OCI-LY3 (cell line): ENCODE measurements at regions not wholly inside any gene's neighbourhood (a gene's known extent, or its start where the extent isn't known, plus 50 kb on each side); places are given as distances from the start of the nearest gene placed in this dataset.

Experiments used
- H2AFZ ChIP-seq: fragments of 200-600, 300-600 bp; shearing (Covaris generic); 2 replicates; pipeline ENCODE4 v1.6.0; 2014; ENCODE audit warnings: antibody characterized with exemption, low read depth, low read length
- H3K27ac ChIP-seq: fragments of 200-600, 300-600 bp; sonication (generic); 2 replicates; pipeline ENCODE4 v1.5.1; 2014; ENCODE audit warnings: mild to moderate bottlenecking, low read length, moderate library complexity, mixed read lengths
- H3K27me3 ChIP-seq: fragments of 200-600, 300-600 bp; sonication (generic); 2 replicates; pipeline ENCODE4 v1.6.1; 2014; ENCODE audit warnings: low read depth, low read length, mixed read lengths
- H3K36me3 ChIP-seq: fragments of 200-600, 300-600 bp; sonication (generic); replicated peaks from 2 replicates; pipeline ENCODE3; 2014; ENCODE audit warnings: low read depth, low read length, mixed read lengths
- H3K4me1 ChIP-seq: fragments of 300-600, 200-600 bp; sonication (generic); 2 replicates; pipeline ENCODE4 v1.6.1; 2014; ENCODE audit warnings: low read length, mixed read lengths
- H3K4me2 ChIP-seq: fragments of 200-600, 300-600 bp; sonication (generic); 2 replicates; pipeline ENCODE4 v1.6.1; 2014; ENCODE audit warnings: low read length, mixed read lengths
- H3K4me3 ChIP-seq: fragments of 300-600, 200-600 bp; sonication (generic); 2 replicates; pipeline ENCODE4 v1.5.1; 2014; ENCODE audit warnings: antibody characterized with exemption, mild to moderate bottlenecking, low read length, moderate library complexity
- H3K79me2 ChIP-seq: fragments of 300-600, 200-600 bp; shearing (Covaris generic); 2 replicates; pipeline ENCODE4 v1.6.1; 2014; ENCODE audit warnings: mild to moderate bottlenecking, low read length, mixed read lengths
- H3K9ac ChIP-seq: fragments of 300-600, 200-600 bp; shearing (Covaris generic); 2 replicates; pipeline ENCODE4 v1.6.0; 2014; ENCODE audit warnings: mild to moderate bottlenecking, low read length, moderate library complexity
- H3K9me3 ChIP-seq: fragments of 200-600, 300-600 bp; shearing (Covaris generic); 2 replicates; pipeline ENCODE4 v1.6.1; 2014; ENCODE audit warnings: low read length, mixed read lengths; ENCODE audit not compliant: insufficient read depth
- H4K20me1 ChIP-seq: fragments of 200-600, 300-600 bp; sonication (generic); 2 replicates; pipeline ENCODE4 v1.6.1; 2016; ENCODE audit warnings: low read length, mixed read lengths; ENCODE audit not compliant: insufficient read depth
- CTCF ChIP-seq: fragments of 200-600, 300-600 bp; sonication (generic); IDR thresholded peaks from 2 replicates; pipeline ENCODE4 v1.5.1; 2014; ENCODE audit warnings: antibody characterized with exemption, low read length, low read depth
- EZH2phosphoT487 ChIP-seq: fragments of 200-600 bp; shearing (Covaris generic); IDR thresholded peaks from 2 replicates; pipeline ENCODE4 v1.6.1; 2018; ENCODE audit warnings: antibody characterized with exemption, mixed run types, low read depth

GRCh38 chr18:39424261-39424660 lies 1858.7 kb upstream of the CELF4 start:
- H3K4me1 ChIP-seq, result peaks cover 6% of the 10 kb centered on the region
- no peak overlapping the region for H3K4me2 ChIP-seq
- H2AFZ ChIP-seq, result peak overlapping the region; percentile 45; the same call in 1 of the 2 replicates
- no peaks in the 10 kb centered on the region for H4K20me1 ChIP-seq
- H3K27ac ChIP-seq, result no peak overlapping the region
- TF ChIP-seq CTCF, result no peak
- no peak for TF ChIP-seq EZH2phosphoT487
- H3K9me3 ChIP-seq, result peaks cover 3% of the 10 kb centered on the region; the same call in 1 of the 2 replicates
- H3K79me2 ChIP-seq, result no peaks in the 10 kb centered on the region
- no peak overlapping the region for H3K4me3 ChIP-seq
- H3K27me3 ChIP-seq, result no peaks in the 10 kb centered on the region
- H3K9ac ChIP-seq, result no peak overlapping the region
- H3K36me3 ChIP-seq, result no peaks in the 10 kb centered on the region

GRCh38 chr18:39421276-39421675 lies 1855.7 kb upstream of the CELF4 start:
- Histone ChIP-seq H4K20me1 (no peaks in the 10 kb centered on the region), H3K36me3 (no peaks in the 10 kb centered on the region), H2AFZ (no peak overlapping the region), H3K79me2 (no peaks in the 10 kb centered on the region), H3K4me2 (no peak overlapping the region), H3K9me3 (peaks cover 3% of the 10 kb centered on the region; the same call in 1 of the 2 replicates), H3K27me3 (no peaks in the 10 kb centered on the region), H3K4me3 (no peak overlapping the region), H3K4me1 (peaks cover 6% of the 10 kb centered on the region), H3K9ac (no peak overlapping the region), H3K27ac (no peak overlapping the region)
- TF ChIP-seq EZH2phosphoT487 (no peak), CTCF (no peak)

GRCh38 chr18:39419315-39419714 lies 1853.7 kb upstream of the CELF4 start:
- Histone ChIP-seq H3K4me3 (no peak overlapping the region), H3K27ac (no peak overlapping the region), H2AFZ (no peak overlapping the region), H3K27me3 (no peaks in the 10 kb centered on the region), H3K36me3 (no peaks in the 10 kb centered on the region), H3K4me2 (no peak overlapping the region), H3K9me3 (no peaks in the 10 kb centered on the region), H3K9ac (no peak overlapping the region), H3K79me2 (no peaks in the 10 kb centered on the region), H3K4me1 (peaks cover 18% of the 10 kb centered on the region), H4K20me1 (no peaks in the 10 kb centered on the region)
- TF ChIP-seq CTCF (no peak), EZH2phosphoT487 (no peak)

- Histone ChIP-seq H3K4me2 (no peak overlapping the region), H3K4me1 (peaks cover 27% of the 10 kb centered on the region), H3K4me3 (no peak overlapping the region), H2AFZ (no peak overlapping the region), H3K9me3 (0 out of 2 replicates have a peak, but pooled peaks cover 5% of the 10 kb centered on the region), H3K27me3 (no peaks in the 10 kb centered on the region), H3K36me3 (peaks cover 3% of the 10 kb centered on the region), H3K9ac (no peak overlapping the region), H3K79me2 (no peaks in the 10 kb centered on the region), H3K27ac (no peak overlapping the region), H4K20me1 (no peaks in the 10 kb centered on the region)
- TF ChIP-seq CTCF (no peak), EZH2phosphoT487 (no peak)
Measured at GRCh38 chr18:39415471-39415870, 1849.9 kb upstream of the CELF4 start.
